NCI-H82 treated with DMSO at 0.1 percent for 48 hours (cell line): ENCODE measurements at regions not wholly inside any gene's neighbourhood (a gene's known extent, or its start where the extent isn't known, plus 50 kb on each side); places are given as distances from the start of the nearest gene placed in this dataset.
"Not testable (repeated sequence)": the region's sequence is repeated elsewhere in the genome, so short reads cannot be mapped to it uniquely, and the experiment has no call there.

ENCODE experiments used
- DNase-seq: peaks from one replicate; lab custom pipeline; 2025; ENCODE audit not compliant: unreplicated experiment; lab: John Stamatoyannopoulos, UW

DNA sequence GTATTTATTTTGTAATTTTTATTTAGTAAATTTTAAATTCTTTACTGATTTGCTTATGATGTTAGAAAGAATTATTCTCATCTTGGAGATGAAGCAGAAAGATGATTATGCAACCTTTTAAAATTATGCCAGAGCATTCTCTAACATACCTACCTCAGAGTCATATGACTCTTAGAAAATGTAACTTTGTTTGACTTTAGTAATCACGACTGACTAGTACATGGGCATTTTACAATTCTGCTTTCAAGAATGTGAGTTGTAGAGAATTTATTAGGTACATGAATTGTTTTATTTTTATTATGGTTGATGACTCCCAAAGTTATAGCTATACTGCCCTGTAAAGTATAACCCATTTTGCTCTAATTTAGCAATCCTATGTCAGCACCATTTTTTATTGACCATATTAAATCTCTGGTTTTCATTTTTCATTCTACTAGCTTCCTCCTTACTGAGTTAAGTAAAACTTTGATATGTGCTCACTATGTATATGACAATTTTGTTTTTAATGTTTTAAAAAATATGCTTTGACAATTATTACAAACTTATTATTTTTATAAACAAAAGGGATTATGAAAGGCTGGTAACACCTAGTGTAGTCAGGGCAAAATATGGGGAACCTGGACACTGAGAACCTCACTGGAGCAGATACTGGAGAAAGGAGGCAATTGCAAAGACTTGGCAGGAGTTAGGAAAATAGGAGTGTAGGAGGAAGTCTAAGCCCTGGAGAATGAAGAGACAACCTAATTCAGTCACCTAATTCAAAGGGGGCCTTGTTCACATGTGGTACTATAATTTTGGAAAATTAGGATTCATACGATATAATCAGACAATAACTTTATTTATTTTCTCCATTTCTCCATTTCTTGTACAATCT lies 249.7 kb upstream of the DAB2 start:
- no peak for DNase-seq

DNA sequence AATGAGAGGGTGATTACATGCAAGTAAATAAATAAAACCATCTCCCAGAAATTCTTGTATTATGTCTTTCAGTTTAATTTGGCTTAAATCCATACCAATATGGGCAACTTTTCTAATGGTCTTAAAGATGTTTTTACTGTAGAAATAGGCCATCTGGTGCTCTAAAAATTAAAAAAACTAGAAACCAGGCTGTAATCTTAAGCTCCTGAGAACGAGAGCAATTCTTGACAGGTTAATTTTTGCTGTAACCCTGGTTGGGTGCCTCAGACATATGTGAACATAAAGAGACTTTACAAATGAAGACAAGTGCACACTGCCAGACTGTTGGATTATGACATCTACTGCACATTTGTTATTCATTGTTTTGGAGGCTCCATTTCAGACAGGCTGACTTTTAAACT lies 246.8 kb upstream of the DAB2 start:
- DNase-seq: no peak

- DNase-seq: no peak
Measured at GRCh38 chr5:39670955-39671354, 246.2 kb upstream of the DAB2 start.

GRCh38 chr5:39670391-39670790 lies 245.6 kb upstream of the DAB2 start:
- DNase-seq: no peak

DNA sequence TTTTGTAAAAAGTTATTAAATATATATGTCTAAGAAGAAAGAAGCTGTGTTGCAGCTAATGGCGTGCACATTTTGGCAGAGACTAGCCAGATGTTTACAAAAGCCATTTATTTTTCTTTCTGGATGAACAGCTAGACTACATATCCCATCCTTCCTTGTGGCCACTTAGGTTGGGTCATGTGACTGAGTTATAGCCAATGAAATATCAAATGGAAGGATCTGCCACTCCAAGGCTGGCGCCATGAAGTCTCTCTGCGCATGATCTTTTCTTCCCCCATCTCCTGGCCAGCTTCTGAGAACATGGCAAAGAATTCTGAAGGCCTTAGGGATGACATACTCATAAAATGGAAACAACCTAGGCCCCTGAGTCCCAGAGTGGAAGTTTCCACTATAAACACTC lies 244.2 kb upstream of the DAB2 start:
- DNase-seq: no peak

- DNase-seq: no peak
Measured at GRCh38 chr5:39665328-39665727, 240.5 kb upstream of the DAB2 start.

DNA sequence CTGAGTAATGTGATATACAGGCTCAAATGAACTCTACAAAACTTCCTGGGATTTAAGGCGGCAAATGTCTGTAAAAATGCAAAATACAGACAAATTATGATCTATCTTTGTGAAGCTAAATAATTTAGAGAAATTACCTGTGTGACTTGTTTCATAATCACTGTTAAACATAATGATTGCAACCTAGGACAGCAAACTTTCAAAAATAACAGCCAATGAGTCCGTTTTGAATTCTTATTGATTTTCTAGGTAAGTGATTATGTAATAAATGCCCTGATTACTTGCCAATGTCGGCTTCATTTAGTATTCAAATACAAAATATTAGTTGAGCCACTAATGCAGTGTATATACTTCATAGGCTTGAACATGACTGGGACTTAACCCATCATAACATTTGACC lies 238.2 kb upstream of the DAB2 start:
- no peak for DNase-seq

- no peak for DNase-seq
Measured at GRCh38 chr5:39661026-39661779, 236.4 kb upstream of the DAB2 start.

- no peak for DNase-seq
Measured at GRCh38 chr5:39660020-39660419, 235.2 kb upstream of the DAB2 start.

GRCh38 chr5:39658866-39659265 lies 234.1 kb upstream of the DAB2 start:
- DNase-seq: no peak

GRCh38 chr5:39657943-39658342 lies 233.2 kb upstream of the DAB2 start:
- no peak for DNase-seq

- DNase-seq: no peak
Measured at GRCh38 chr5:39656600-39656999, 231.8 kb upstream of the DAB2 start.

- DNase-seq: no peak
Measured at GRCh38 chr5:39654715-39655114, 229.9 kb upstream of the DAB2 start.

DNA sequence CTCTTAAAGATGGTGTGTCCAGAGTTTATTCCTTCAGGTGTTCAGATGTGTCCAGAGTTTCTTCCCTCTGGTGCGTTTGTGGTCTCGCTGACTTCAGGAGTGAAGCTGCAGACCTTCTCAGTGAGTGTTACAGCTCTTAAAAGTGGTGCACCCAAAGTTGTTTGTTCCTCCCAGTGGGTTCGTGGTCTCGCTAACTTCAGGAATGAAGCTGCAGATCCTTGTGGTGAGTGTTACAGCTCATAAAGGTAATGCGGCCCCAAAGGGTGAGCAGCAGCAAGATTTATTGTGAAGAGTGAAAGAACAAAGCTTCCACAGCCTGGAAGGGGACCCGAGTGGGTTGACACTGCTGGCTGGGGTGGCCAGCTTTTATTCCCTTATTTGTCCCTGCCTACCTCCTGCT lies 227.7 kb upstream of the DAB2 start:
- not testable (repeated sequence) for DNase-seq

DNA sequence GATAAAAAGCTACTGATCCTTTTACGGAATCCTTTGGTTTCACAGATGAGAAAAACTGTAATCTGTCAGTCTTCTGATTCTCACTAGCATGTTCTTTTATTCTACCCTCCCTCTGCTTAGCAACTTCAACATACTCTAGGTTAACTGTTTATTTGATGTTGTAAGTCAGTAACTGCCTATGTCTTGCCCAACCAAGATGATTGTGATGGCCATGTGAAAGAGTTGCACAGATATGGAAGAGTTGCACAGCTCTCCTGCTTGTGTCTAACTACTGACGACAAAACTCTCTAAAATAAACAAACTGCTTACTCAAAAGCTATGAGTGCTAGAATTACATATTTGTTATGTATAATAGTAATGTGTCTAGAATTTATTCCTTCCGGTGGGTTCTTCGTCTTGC lies 227.3 kb upstream of the DAB2 start:
- DNase-seq: no peak

GRCh38 chr5:39650008-39650762 lies 225.4 kb upstream of the DAB2 start:
- no peak for DNase-seq

GRCh38 chr5:39648848-39649227 lies 224.1 kb upstream of the DAB2 start:
- DNase-seq: no peak

GRCh38 chr5:39648085-39648847 lies 223.5 kb upstream of the DAB2 start:
- no peak for DNase-seq

GRCh38 chr5:39640552-39640951 lies 215.8 kb upstream of the DAB2 start:
- no peak for DNase-seq

DNA sequence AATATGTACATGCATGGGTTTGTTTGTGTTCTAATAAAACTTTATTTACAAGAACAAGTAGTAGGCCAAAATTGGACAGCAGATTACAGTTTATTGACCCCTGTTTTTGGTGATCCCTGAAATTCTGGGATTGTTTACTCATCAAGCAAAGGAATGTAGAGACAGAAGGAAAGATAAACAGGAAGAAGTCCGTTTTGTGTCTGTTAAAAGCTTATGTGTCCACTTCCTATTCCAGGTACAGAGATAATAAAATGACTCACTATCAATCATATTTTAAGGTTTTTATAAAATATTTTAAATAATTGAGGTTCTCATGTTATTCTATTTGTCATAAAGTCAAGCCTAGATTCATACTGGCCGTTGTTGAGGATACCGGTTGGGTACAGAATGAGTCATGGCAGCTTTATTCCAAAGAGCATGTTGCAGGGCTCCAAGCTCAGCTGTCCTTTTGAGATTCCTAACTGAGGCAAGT lies 214.9 kb upstream of the DAB2 start:
- no peak for DNase-seq

GRCh38 chr5:39638813-39639212 lies 214.0 kb upstream of the DAB2 start:
- DNase-seq: no peak
